Activated naive CD8-positive, alpha-beta T cell (primary cell): ENCODE measurements at regions not wholly inside any gene's neighbourhood (a gene's known extent, or its start where the extent isn't known, plus 50 kb on each side); places are given as distances from the start of the nearest gene placed in this dataset.
"Not testable (repeated sequence)": the region's sequence is repeated elsewhere in the genome, so short reads cannot be mapped to it uniquely, and the experiment has no call there.

ENCODE experiments used
- H3K27ac Mint-ChIP-seq: one replicate; pipeline ENCODE4 v1.8.0; 2021; ENCODE audit warnings: mixed read lengths
- H3K27me3 Mint-ChIP-seq: one replicate; pipeline ENCODE4 v1.8.0; 2021; ENCODE audit warnings: mixed read lengths
- H3K36me3 Mint-ChIP-seq: one replicate; pipeline ENCODE4 v1.8.0; 2021; ENCODE audit warnings: mixed read lengths
- H3K4me1 Mint-ChIP-seq: one replicate; pipeline ENCODE4 v1.8.0; 2021; ENCODE audit warnings: low read depth, mixed read lengths
- H3K4me3 Mint-ChIP-seq: one replicate; pipeline ENCODE4 v1.8.0; 2021; ENCODE audit warnings: mild to moderate bottlenecking, mixed read lengths
- H3K9me3 Mint-ChIP-seq: one replicate; pipeline ENCODE4 v1.8.0; 2021; ENCODE audit warnings: low read depth, mixed read lengths

DNA sequence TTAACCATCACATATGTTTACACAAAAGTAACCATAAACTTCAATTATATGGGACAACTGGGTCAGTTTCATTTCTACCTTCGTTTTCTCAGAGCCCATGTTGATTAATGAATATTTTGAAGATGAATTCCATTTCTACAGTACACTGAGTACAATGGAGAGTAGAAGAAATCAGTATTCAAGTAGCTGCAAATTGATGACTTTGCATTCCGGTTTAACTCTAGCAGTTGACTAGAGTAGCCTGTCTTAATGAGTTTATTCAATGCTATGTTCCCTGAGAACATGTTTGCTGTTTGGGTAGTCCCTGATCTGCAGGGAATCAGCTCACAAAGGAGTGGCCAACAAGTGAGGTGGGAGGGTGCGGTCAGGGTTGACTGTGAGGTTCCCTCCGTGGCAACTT, 168.3 kb downstream of the TRIML1 start:
- H3K9me3 Mint-ChIP-seq, result no peaks in the 10 kb centered on the region

DNA sequence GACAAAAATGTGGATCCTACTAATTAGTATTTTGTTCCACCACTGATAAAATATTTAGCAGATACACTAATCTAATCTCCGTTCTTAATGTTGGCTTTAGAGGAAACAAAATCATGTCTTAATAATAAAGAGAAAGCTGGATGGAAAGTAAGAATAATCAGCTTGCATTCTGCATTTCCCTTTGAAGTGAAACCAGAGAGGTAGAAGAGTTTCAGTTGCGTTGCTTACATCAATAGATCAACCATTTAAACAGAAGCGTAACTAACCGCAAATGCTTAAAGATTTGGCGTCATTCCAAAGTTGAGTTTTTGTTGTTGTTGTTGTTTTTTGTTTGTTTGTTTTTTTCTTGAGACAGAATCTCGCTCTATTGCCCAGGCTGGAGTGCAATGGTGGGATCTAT, 168.9 kb downstream of the TRIML1 start:
- H3K36me3 Mint-ChIP-seq, result no peaks in the 10 kb centered on the region
- H3K4me3 Mint-ChIP-seq, result no peak overlapping the region
- H3K4me1 Mint-ChIP-seq, result no peaks in the 10 kb centered on the region
- no peaks in the 10 kb centered on the region for H3K27me3 Mint-ChIP-seq
- no peak overlapping the region for H3K27ac Mint-ChIP-seq
- no peaks in the 10 kb centered on the region for H3K9me3 Mint-ChIP-seq

More for the DNA sequence above, 168.3 kb downstream of the TRIML1 start:
- Mint-ChIP-seq H3K27me3 (no peaks in the 10 kb centered on the region), H3K4me3 (no peak overlapping the region), H3K27ac (no peak overlapping the region), H3K36me3 (no peaks in the 10 kb centered on the region), H3K4me1 (no peaks in the 10 kb centered on the region)

DNA sequence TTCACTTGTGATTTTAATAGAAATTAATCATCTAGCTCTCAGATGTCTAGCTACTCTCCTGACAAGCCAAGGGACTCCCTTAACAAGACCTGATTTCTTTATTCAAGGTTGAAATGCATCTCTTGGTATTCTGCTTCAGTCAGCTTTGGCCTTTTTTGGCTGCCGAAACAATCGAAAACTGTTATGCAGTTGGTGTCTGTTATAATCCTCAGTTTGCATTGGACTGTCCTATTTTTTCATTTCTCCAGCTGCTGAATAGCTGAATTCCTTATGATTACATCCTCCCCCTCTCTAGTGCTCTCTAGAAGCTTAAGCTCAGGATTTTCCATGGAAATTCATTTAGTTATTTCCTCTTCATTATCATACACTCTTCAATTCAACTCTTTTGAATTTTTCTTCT, 177.2 kb downstream of the TRIML1 start:
- no peaks in the 10 kb centered on the region for H3K27me3 Mint-ChIP-seq
- no peaks in the 10 kb centered on the region for H3K36me3 Mint-ChIP-seq
- peaks cover 11% of the 10 kb centered on the region for H3K9me3 Mint-ChIP-seq
- H3K4me1 Mint-ChIP-seq, result no peaks in the 10 kb centered on the region
- H3K4me3 Mint-ChIP-seq, result no peak overlapping the region
- H3K27ac Mint-ChIP-seq, result no peak overlapping the region

DNA sequence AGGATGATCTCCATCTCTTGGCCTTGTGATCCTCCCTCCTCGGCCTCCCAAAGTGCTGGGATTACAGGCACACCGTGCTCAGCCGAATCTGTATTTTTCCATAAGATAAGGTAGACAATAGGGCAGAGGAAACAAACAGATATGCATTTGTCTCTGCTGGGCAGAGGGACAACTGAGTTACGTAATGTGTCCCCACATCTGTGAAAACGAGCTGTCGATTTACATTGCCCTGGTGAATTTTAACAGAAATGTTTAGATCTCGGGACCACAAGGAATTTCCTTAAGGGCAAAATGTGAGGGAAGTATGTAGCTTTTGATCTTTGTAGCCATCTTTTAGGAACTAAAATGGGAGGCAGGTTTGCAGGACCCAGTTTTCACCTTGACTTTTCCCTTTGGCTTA, 189.7 kb downstream of the TRIML1 start:
- no peaks in the 10 kb centered on the region for H3K4me1 Mint-ChIP-seq
- no peaks in the 10 kb centered on the region for H3K36me3 Mint-ChIP-seq
- H3K27me3 Mint-ChIP-seq, result no peaks in the 10 kb centered on the region
- H3K9me3 Mint-ChIP-seq, result peaks cover 10% of the 10 kb centered on the region
- no peak overlapping the region for H3K27ac Mint-ChIP-seq
- H3K4me3 Mint-ChIP-seq, result no peak overlapping the region

DNA sequence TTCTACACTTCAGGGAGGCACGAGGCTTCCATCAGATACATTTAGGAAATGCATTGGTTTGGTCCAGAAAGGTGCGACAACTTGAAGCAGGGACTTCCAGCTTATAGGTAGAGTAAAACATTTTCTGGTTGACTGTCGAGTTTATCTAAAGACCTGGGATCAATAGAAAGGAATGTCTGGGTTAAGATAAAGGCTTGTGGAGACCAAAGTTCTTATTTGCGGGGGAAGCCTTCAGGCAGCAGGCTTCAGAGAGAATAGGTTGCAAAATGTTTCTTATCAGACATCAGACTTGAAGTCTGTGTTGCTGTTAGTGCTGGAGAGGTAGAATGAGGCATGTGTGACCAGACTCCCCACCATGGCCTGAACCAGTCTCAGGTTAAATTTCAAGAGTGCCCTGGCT, 190.3 kb downstream of the TRIML1 start:
- H3K4me1 Mint-ChIP-seq, result no peaks in the 10 kb centered on the region
- no peaks in the 10 kb centered on the region for H3K27me3 Mint-ChIP-seq
- H3K9me3 Mint-ChIP-seq, result peaks cover 10% of the 10 kb centered on the region
- H3K27ac Mint-ChIP-seq, result no peak overlapping the region
- no peaks in the 10 kb centered on the region for H3K36me3 Mint-ChIP-seq
- no peak overlapping the region for H3K4me3 Mint-ChIP-seq

DNA sequence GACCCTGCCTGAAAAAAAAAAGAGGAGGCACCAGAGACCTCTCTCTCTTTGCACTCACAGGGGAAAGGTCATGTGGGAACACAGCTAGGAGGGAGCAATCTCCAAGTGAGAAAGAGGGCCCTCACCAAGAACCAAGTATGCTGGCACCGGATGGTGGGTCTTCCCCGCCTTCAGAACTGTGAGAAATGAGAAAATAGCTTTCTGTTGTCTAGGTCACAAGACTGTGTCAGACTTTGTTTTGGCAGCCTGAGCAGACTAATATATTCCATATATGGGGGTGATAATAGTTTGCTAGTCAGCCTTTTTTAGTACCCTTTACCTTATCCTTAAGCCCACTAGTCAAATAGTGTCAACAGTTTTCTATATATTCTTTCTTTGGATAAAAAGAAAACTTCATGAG, 193.0 kb downstream of the TRIML1 start:
- no peaks in the 10 kb centered on the region for H3K4me1 Mint-ChIP-seq
- H3K36me3 Mint-ChIP-seq, result no peaks in the 10 kb centered on the region
- no peak overlapping the region for H3K4me3 Mint-ChIP-seq
- peaks cover 10% of the 10 kb centered on the region for H3K9me3 Mint-ChIP-seq
- H3K27ac Mint-ChIP-seq, result no peak overlapping the region
- H3K27me3 Mint-ChIP-seq, result no peaks in the 10 kb centered on the region

DNA sequence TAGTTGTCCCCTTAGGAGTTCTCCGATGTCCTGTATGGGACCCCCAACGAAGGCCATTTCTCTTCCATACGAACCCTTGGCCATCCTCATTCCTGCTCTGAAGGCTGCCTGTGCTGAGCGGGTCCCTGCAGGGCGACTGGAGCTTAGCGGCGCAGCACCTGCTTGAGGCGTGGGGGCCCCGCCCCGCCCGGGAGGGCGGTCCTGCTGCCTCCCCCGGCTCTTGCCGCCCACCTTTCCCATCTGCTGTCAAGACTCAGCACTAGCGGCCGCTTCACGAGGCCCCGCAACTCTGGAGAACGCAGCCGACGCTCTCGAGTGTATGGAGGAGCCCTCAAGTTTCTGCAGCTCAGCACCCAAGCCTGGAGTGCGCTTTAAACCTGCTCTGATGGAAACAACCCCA, 197.7 kb downstream of the TRIML1 start:
- no peak overlapping the region for H3K4me3 Mint-ChIP-seq
- no peaks in the 10 kb centered on the region for H3K4me1 Mint-ChIP-seq
- no peaks in the 10 kb centered on the region for H3K27me3 Mint-ChIP-seq
- H3K27ac Mint-ChIP-seq, result no peak overlapping the region
- no peaks in the 10 kb centered on the region for H3K36me3 Mint-ChIP-seq
- H3K9me3 Mint-ChIP-seq, result peaks cover 15% of the 10 kb centered on the region

DNA sequence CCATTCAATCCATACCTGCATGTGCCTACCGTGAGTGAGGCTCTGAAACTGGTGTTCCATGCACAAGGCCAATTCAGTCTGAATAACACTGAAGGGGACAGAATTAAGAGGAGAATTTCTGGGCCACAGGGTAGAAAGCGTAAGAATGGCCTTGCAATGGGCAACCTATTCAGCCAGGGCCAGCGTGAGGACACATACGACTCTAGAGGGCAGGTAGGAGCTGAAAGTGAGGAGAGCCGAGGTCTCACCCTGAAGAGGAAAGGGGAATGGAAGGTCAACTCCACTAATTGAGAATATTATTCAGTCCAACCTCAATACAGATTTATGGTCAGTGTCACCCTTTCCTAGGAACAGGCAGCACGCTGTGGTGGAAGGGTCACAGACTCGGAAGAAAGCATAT, 202.2 kb downstream of the TRIML1 start:
- Mint-ChIP-seq H3K4me1 (no peaks in the 10 kb centered on the region), H3K36me3 (no peaks in the 10 kb centered on the region), H3K27me3 (no peaks in the 10 kb centered on the region), H3K9me3 (peaks cover 10% of the 10 kb centered on the region), H3K27ac (no peak overlapping the region), H3K4me3 (no peak overlapping the region)

DNA sequence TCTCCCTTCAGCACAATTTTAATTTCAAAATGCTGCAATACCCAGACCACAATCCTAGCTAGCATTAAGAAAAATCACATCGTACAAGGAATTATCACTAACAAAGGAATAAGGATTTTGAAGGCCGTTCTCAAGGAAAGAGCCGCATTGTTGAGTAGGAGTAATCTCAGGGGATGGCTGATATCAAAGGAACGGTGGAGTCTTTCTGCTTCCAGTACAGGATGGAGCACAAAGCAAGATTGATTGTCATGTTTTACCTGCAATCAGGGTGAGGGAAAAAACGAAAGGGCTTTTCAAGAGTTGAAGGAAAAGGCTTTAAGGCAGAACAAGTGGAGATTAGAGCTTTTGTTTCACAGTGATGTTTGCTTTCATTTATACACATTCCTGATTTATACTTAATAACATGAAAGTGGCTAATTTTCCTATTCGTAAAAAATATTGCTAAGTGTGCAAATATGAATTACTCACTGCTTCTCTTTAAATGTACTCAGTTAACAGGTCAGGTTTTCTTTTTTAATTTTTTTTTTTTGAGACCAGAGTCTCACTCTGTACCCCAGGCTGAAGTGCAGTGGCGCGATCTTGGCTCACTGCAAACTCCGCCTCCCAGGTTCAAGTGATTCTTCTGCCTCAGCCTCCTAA, 207.0 kb downstream of the TRIML1 start:
- no peaks in the 10 kb centered on the region for H3K27me3 Mint-ChIP-seq
- H3K36me3 Mint-ChIP-seq, result no peaks in the 10 kb centered on the region
- H3K27ac Mint-ChIP-seq, result no peak overlapping the region
- H3K4me3 Mint-ChIP-seq, result no peak overlapping the region
- H3K9me3 Mint-ChIP-seq, result peaks cover 5% of the 10 kb centered on the region
- no peaks in the 10 kb centered on the region for H3K4me1 Mint-ChIP-seq

DNA sequence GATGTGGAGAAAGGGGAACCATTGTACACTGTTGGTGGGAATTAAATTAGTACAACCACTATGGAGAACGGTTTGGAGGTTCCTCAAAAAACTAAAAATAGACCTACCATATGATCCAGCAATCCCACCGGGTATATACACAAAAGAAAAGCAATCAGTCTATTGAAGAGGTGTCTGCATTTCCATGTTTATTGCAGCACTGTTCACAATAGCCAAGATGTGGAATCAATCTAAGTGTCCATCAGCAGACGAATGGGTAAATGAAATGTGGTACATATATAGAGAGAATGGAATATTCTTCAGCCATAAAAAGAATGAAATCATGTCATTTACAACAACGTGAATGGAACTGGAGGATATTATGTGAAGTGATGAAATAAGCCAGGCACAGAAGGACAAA, 208.1 kb downstream of the TRIML1 start:
- H3K36me3 Mint-ChIP-seq, result no peaks in the 10 kb centered on the region
- no peaks in the 10 kb centered on the region for H3K4me1 Mint-ChIP-seq
- H3K27me3 Mint-ChIP-seq, result no peaks in the 10 kb centered on the region
- H3K27ac Mint-ChIP-seq, result no peak overlapping the region
- no peak overlapping the region for H3K4me3 Mint-ChIP-seq
- H3K9me3 Mint-ChIP-seq, result peaks cover 5% of the 10 kb centered on the region

DNA sequence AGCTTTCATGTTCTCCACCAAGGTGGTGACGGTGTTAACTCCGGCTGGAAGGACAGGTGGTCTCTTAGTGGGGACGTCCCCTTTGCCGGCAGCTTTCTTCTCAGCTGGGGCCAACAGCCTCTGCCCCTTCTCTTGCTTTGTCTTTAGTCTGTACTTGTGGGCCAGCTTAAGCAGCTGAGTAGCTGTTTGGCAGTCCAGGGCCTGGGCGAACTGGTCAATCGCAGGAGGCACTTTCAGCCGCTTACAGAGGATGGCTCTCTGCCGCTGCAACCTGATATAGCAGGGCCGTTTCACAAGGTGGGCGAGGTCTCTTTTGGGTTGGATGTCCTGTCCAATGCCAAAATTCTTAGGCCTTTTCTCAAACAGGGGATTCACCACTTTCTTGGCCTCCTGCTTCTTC, 210.3 kb downstream of the TRIML1 start:
- peaks cover 15% of the 10 kb centered on the region for H3K9me3 Mint-ChIP-seq
- not testable (repeated sequence) for H3K4me1 Mint-ChIP-seq, H3K4me3 Mint-ChIP-seq

DNA sequence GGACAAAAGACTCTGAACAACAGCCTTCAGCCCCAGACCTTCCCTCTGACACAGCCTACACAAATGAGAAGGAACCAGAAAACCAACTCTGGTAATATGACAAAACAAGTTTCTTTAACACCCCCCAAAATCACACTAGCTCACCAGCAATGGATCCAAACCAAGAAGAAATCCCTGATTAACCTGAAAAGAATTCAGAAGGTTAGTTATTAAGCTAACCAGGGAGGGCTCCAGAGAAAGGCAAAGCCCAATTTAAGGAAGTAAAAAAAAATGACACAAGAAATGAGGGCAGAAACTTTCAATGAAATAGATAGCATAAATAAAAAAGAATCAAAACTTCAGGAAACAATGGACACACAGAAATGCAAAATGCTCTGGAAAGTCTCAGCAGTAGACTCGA, 224.0 kb downstream of the TRIML1 start:
- Mint-ChIP-seq H3K27me3 (no peaks in the 10 kb centered on the region), H3K4me1 (no peaks in the 10 kb centered on the region), H3K4me3 (no peak overlapping the region), H3K9me3 (no peaks in the 10 kb centered on the region), H3K36me3 (no peaks in the 10 kb centered on the region), H3K27ac (no peak overlapping the region)

More for the DNA sequence above, 210.3 kb downstream of the TRIML1 start:
- H3K27me3 Mint-ChIP-seq, H3K27ac Mint-ChIP-seq, H3K36me3 Mint-ChIP-seq: not testable (repeated sequence)

DNA sequence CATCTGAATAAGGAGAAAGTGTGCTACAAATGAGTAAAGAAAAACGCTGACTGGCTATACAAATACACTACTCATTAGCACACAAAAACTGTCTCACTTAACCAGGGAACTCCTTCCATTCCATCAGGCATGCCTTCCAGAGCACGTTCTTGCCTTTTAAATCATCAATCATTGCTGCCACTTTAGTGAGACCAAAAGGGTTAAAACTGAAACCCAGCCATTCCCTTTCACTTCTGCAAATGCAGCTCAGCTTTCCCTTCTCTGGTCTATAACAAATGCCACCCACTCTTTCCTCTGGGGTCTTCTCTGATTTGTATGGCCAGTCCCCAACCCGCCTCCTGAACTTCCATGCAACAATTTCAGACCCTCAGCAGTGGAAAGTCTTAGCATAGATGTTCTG, 231.5 kb downstream of the TRIML1 start:
- Mint-ChIP-seq H3K4me3 (no peak overlapping the region), H3K4me1 (no peaks in the 10 kb centered on the region), H3K27ac (no peak overlapping the region), H3K9me3 (peaks cover 21% of the 10 kb centered on the region), H3K27me3 (no peaks in the 10 kb centered on the region), H3K36me3 (no peaks in the 10 kb centered on the region)

DNA sequence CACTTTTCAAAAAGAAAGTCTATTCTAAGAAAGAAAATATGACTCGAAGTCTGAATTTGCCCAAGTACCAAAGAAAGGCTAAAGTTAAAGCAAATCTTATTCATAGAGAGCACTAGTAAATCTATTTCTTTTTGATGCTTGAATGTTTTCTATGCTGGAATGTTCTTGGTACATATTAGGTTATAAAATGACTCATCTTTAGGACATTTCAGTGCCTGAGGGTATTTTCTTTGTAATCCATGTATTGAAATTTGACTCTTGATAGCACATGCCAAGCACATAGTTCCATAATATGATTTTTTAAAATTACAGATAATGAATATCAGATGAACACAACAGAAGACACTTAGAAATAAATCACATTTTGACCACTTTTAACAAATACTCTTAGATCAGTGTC, 232.8 kb downstream of the TRIML1 start:
- no peak overlapping the region for H3K27ac Mint-ChIP-seq
- no peak overlapping the region for H3K4me3 Mint-ChIP-seq
- H3K9me3 Mint-ChIP-seq, result peaks cover 26% of the 10 kb centered on the region
- no peaks in the 10 kb centered on the region for H3K27me3 Mint-ChIP-seq
- H3K36me3 Mint-ChIP-seq, result no peaks in the 10 kb centered on the region
- no peaks in the 10 kb centered on the region for H3K4me1 Mint-ChIP-seq

DNA sequence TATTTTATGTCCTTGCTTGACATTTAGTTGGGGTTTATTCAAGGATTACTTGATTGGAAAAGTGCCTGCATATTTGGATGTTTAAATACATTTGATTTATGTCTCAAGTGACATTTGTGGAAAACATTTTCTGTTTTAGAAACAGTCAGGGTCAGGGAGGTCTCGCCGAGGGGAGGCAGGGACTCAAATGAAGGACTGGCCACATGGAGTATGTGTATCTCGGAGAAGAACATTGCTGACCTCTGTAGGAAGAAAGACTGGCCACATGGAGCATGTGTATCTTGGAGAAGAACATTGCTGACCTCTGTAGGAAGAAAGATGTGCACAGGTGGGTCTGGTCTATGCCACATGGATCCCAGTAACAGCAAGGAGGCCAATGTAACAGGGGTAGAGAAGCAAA, 233.6 kb downstream of the TRIML1 start:
- Mint-ChIP-seq H3K27me3 (no peaks in the 10 kb centered on the region), H3K36me3 (no peaks in the 10 kb centered on the region), H3K4me1 (no peaks in the 10 kb centered on the region), H3K4me3 (no peak overlapping the region), H3K27ac (no peak overlapping the region), H3K9me3 (peaks cover 26% of the 10 kb centered on the region)

DNA sequence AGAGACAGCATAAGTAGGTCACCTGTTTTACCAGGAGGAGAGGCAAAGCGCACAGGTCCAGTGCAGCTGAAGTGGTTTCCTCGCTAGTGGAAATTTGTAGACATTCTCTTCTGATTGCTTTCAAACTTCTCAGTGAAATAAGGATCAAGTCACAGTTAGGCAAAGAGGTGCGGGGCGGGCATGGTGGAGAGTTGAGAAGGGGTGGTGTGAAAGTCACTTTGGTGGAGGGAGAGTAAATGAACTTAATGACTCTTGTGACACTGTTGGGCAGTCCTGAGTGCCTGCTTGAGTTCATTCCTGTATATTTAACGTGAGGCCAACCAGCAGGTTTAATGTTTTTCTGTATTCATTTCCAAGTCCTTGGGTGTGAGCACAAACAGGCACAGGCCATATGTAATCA, 235.6 kb downstream of the TRIML1 start:
- H3K27me3 Mint-ChIP-seq, result no peaks in the 10 kb centered on the region
- peaks cover 26% of the 10 kb centered on the region for H3K9me3 Mint-ChIP-seq
- no peak overlapping the region for H3K27ac Mint-ChIP-seq
- H3K4me3 Mint-ChIP-seq, result no peak overlapping the region
- no peaks in the 10 kb centered on the region for H3K4me1 Mint-ChIP-seq
- no peaks in the 10 kb centered on the region for H3K36me3 Mint-ChIP-seq
